Peyer's patch (tissue), 4 donors: ENCODE measurements at regions not wholly inside any gene's neighbourhood (a gene's known extent, or its start where the extent isn't known, plus 50 kb on each side); places are given as distances from the start of the nearest gene placed in this dataset.
"Not testable (repeated sequence)": the region's sequence is repeated elsewhere in the genome, so short reads cannot be mapped to it uniquely, and the experiment has no call there.

Source experiments
- DNase-seq, 3 donors: peaks; one replicate each; pipeline ENCODE4 v3.0.0-alpha.2; 2017 to 2019
- H3K27ac ChIP-seq, 4 donors: fragments of 200-600 bp; sonication (generic); one replicate each; pipeline ENCODE4 v1.5.1; 2016 to 2019
- H3K27me3 ChIP-seq, 2 donors: fragments of 200-600 bp; sonication (generic); one replicate each; pipeline ENCODE4 v1.5.1; 2019
- H3K36me3 ChIP-seq, 3 donors: fragments of 200-600 bp; sonication (generic); one replicate each; pipeline ENCODE4 v1.5.1; 2016 to 2019
- H3K4me1 ChIP-seq, 4 donors: fragments of 200-600 bp; sonication (generic); one replicate each; pipeline ENCODE4 v1.5.1; 2016 to 2019
- H3K4me3 ChIP-seq, 4 donors: fragments of 200-600 bp; sonication (generic); 1 replicate in 3 of 4; 2 replicates in 1 of 4; pipeline ENCODE4 v1.5.1; 2016 to 2019; ENCODE audit warnings: mild to moderate bottlenecking in 1 of 4
- H3K9me3 ChIP-seq, 4 donors: fragments of 200-600 bp; sonication (generic); one replicate each; pipeline ENCODE4 v1.5.1; 2016 to 2019; ENCODE audit warnings: mild to moderate bottlenecking in 1 of 4
- POLR2A ChIP-seq, 2 donors: fragments of 450-650 bp; IDR thresholded peaks; one replicate each; pipeline ENCODE4 v1.5.1; 2017; ENCODE audit warnings: antibody characterized with exemption in 2 of 2, mild to moderate bottlenecking in 2 of 2, moderate library complexity in 2 of 2
- TF ChIP-seq, protein P1 (sequence below), 6 experiments: fragments of 450-650 bp in 4 of 6; fragments of 200-600 bp in 2 of 6; sonication (generic) in 1 of 6; IDR thresholded peaks; one replicate each; pipeline ENCODE4 v1.5.1; 2017 to 2019; ENCODE audit warnings: antibody characterized with exemption in 6 of 6, mild to moderate bottlenecking in 3 of 6, moderate library complexity in 1 of 6

DNA sequence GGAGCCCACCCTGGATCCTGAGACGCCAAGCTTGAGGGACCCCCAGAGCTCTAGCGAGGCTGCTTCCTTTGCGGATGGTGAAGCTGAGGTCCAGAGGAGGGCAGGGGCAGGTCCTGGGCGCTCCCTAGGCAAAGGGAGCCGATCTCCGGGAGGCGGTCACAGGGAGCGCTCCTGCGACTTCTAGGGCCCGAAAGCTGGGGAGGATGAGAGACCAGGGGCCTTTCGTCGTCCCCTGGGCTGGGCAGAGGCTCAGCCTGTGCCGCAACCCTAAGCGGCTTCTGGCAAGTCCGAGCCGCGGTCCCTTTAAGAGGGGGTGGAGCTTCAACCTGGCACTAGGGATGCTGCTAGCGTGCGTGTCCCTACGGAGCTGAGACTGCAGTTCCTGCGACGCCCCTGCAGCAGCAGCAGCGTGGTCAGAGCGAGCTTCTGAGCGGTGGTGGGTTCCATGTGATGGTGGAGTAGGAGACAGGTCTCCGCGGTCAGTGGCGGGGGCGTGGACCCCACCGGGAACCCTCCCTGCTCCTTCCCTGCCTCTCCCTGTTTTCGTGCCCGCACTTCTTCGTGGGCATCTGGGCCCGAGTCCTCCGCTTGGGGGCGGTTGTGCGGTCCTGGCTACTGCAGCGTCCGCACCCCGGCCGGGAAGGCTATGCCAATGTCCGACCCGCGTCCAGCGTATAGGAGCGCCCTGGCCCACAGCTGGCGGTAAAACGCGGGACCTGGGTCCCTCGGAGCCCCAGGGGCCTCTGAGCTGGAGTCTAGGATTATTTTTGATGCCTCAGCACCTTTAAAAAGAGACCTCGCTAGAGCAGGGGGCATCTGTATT lies 154.6 kb downstream of the CCDC74A start:
- Histone ChIP-seq H3K36me3 (no peaks in the 10 kb centered on the region), H3K27ac (peak overlapping the region; percentile 68 to 79 (median 76)), H3K27me3 (no peaks in the 10 kb centered on the region), H3K4me1 (peaks cover 0 to 5% (median 2%) of the 10 kb centered on the region in 4 donors), H3K4me3 (peak overlapping the region; percentile 62 to 74 (median 70)), H3K9me3 (no peaks in the 10 kb centered on the region)
- TF ChIP-seq, protein P1, sequence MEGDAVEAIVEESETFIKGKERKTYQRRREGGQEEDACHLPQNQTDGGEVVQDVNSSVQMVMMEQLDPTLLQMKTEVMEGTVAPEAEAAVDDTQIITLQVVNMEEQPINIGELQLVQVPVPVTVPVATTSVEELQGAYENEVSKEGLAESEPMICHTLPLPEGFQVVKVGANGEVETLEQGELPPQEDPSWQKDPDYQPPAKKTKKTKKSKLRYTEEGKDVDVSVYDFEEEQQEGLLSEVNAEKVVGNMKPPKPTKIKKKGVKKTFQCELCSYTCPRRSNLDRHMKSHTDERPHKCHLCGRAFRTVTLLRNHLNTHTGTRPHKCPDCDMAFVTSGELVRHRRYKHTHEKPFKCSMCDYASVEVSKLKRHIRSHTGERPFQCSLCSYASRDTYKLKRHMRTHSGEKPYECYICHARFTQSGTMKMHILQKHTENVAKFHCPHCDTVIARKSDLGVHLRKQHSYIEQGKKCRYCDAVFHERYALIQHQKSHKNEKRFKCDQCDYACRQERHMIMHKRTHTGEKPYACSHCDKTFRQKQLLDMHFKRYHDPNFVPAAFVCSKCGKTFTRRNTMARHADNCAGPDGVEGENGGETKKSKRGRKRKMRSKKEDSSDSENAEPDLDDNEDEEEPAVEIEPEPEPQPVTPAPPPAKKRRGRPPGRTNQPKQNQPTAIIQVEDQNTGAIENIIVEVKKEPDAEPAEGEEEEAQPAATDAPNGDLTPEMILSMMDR (IDR thresholded peaks at IDR 0.05): peak in 2 of 6 experiments; percentile 17 to 21
- peak in 1 of 2 donors; percentile 20 for TF ChIP-seq POLR2A (IDR thresholded peaks at IDR 0.05)
- peak; percentile 86 to 95 (median 90) for DNase-seq

DNA sequence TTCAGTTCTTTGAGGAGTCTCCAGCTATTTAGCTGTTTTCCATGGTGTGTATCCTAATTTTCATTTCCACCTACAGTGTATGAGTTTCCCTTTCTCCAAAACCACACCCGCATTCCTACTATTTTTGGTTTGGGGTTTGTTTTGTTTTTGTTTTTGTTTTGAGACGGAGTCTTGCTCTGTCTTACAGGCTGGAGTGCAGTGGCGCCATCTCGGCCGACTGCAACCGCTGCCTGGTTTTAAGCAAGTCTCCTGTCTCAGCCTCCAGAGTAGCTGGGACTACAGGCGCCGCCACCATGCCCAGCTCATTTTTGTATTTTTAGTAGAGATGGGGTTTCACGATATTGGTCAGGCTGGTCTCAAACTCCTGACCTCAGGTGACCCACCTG lies 155.2 kb downstream of the CCDC74A start:
- H3K27me3 ChIP-seq, H3K36me3 ChIP-seq, H3K9me3 ChIP-seq, H3K4me1 ChIP-seq: not testable (repeated sequence)
- Histone ChIP-seq H3K4me3 (peak overlapping the region; percentile 62 to 74 (median 70)), H3K27ac (peak overlapping the region in 3 of 4 donors; percentile 68 to 79 (median 75))
- peak; percentile 46 to 54 (median 54) for DNase-seq

DNA sequence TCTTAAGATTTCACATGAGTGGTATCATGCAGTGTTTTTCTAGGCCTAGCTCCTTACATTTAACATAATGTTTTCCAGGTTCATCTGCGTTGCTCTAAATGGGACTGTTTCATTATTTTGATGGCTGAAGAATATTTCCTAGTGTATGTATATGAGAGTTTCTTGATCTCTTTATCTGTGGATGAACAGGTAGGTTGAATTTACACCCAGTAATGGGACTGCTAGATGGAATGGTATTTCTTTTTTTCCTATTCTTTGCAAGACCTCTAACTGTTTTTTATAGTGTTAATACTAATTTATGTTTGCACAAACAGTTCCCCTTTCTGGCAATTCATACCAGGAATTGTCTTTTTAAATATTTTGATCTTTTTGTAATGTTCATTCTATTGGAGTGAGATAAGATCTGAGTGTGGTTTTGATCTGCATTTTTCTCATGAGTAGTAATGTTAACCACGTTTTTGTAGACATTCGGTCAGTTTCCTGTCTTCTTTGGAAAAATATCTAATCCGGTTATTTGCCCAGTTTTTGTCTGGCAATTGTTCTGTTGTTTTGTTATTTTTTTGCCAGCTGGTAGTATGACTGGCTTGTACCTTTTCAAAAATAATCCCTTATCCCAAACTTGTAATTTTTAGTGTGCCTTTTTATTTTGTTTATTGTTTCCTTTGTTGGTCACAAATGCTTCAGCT lies 157.1 kb downstream of the CCDC74A start:
- not testable (repeated sequence) for DNase-seq, H3K27ac ChIP-seq, H3K36me3 ChIP-seq, H3K4me3 ChIP-seq, H3K4me1 ChIP-seq, H3K27me3 ChIP-seq, H3K9me3 ChIP-seq

DNA sequence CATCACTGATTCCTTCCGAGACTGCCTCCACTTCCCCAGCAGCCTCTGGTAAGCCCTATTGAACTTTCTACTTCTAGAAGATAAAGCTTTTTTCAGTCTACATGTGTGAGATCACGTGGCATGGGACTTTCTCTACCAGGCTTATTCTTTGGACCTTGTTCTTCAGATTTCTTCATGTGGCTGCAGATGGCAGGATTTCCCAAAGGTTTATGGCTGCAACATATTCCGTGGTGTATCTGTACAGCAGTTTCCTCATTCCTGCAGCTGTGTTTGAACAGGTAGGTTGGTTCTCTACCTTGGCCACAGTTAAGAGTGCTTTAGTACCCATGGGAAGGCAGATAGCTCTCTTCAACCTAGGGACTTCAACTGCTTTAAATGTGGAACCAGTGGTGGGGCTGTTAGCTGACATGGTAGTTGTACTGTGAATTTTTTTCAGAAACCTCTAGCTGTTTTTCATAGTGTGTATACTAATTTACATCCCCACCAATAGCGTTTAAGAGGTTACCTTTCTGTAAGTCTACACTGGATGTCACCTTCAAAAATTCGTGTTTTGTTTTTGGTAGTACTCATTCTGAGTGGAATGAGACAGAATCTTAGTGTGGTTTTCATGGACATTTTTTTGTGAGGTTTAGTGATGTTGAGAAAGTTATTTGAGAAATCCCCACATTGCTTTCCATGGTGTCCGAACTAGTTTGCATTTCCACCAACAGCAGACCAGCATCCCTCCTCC lies 158.6 kb downstream of the CCDC74A start:
- H3K27ac ChIP-seq: not testable (repeated sequence)
- peak in 1 of 3 donors; percentile 50 for DNase-seq

DNA sequence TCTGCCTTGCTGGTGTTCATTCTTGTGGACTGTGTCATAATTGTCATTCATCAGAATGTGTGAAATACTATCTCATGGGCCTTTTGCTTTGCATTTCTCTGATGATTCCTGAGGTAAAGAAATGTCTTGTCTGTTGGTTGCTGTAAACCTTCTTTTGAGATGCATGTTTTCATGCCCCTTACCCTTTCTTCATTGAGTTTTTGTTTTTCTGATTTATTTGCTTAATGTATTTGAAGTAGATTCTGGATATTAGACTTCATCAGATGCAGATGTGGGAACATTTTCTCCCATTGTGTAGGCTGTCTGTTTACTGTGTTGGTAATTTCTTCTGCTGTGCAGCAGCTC lies 159.2 kb downstream of the CCDC74A start:
- H3K4me1 ChIP-seq, H3K9me3 ChIP-seq, H3K27ac ChIP-seq, H3K36me3 ChIP-seq, DNase-seq, H3K4me3 ChIP-seq, H3K27me3 ChIP-seq: not testable (repeated sequence)

More for the DNA sequence above, 158.6 kb downstream of the CCDC74A start:
- not testable (repeated sequence) for H3K36me3 ChIP-seq, H3K9me3 ChIP-seq, H3K27me3 ChIP-seq, H3K4me3 ChIP-seq, H3K4me1 ChIP-seq

DNA sequence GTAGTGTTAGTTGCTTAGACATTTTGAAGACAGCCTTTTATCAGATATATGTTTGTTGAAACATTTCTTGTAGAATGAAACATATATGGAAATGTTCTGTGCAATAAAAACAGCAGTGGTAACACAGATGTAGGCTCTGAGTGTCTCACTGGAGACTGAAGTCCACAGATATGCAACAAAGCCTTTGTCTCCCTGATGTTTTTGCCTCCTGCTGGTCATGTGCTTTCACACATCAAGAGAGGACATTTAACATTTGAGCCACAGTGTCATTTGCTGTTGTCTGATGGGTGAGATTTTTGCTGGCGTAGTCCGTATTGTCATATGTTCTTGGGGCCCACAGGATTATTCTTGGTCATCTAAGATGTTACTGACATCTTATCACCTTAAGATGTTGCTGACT lies 161.4 kb downstream of the CCDC74A start:
- H3K27me3 ChIP-seq, H3K36me3 ChIP-seq, H3K4me1 ChIP-seq, H3K27ac ChIP-seq, DNase-seq, H3K4me3 ChIP-seq, H3K9me3 ChIP-seq: not testable (repeated sequence)

DNA sequence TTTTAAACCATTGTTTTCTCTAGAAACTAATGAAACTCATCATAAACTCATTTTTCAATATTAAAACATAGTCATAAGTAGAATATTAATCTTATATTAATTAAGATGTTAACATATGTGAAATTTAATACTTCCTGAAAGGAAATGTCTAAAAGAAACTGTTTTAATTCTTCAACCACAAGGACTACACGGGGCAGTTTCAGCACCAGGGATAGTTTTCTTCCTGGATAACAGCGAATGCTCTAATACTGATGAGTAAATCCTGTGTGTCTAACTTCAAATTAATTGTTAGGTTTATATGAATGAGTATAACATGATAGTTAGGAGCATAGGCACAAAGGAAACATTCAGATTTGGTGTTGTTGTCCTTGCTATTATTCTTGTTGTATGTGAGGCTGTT lies 183.6 kb downstream of the CCDC74A start:
- not testable (repeated sequence) for H3K27me3 ChIP-seq, H3K4me1 ChIP-seq, H3K4me3 ChIP-seq, H3K9me3 ChIP-seq, H3K27ac ChIP-seq, H3K36me3 ChIP-seq, DNase-seq

DNA sequence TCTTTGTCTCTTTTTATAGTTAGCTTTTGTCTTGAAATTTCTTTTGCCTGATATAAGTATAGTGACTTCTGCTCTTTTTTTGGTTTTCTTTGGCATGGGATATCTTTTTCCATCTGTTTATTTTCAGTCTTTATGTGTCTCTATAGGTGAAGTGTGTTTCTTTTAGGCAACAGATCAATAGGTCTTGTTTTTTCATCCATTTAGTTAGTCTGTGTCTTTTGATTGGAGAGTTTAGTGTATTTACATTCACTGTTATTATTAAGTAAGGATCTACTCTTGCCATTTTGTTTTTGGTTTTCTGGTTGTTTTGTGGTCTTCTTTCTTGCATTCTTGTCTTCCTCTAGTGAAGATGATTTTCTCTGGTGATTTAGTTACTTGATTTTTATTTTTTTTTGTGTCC lies 190.2 kb downstream of the CCDC74A start:
- H3K4me1 ChIP-seq, H3K4me3 ChIP-seq, H3K27me3 ChIP-seq, DNase-seq, H3K9me3 ChIP-seq, H3K27ac ChIP-seq, H3K36me3 ChIP-seq: not testable (repeated sequence)

DNA sequence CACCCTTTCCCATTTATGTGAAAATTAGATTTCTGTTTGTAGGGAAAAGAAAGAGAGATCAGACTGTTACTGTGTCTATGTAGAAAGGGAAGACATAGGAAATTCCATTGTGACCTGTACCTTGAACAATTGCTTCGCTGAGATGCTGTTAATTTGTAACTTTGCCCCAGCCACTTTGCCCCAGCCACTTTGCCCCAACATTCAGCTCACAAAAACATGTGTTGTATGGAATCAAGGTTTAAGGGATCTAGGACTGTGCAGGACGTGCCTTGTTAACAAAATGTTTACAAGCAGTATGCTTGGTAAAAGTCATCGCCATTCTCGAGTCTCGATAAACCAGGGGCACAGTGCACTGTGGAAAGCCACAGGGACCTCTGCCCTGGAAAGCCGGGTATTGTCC lies 193.5 kb downstream of the CCDC74A start:
- DNase-seq, H3K4me1 ChIP-seq, H3K9me3 ChIP-seq, H3K36me3 ChIP-seq, H3K4me3 ChIP-seq, H3K27ac ChIP-seq, H3K27me3 ChIP-seq: not testable (repeated sequence)

DNA sequence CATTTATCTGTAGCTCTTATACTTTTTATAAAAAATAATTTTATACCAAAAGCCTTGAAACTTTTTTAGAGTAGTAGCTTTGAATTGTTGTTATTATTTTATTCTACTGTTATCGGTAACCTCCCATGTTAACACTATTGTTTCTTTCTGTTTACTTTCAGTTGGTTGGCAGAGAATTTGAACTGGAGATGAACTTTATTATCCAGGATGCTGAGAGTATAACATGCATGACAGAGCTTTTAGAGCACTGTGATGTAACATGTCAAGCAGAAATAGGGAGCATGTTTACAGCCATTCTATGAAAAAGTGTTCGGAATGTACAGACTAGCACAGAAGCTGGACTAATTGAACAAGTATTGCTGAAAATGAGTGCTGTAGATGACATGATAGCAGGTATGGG lies 194.6 kb downstream of the CCDC74A start:
- not testable (repeated sequence) for H3K27ac ChIP-seq, H3K36me3 ChIP-seq, DNase-seq, H3K4me1 ChIP-seq, H3K9me3 ChIP-seq, H3K27me3 ChIP-seq, H3K4me3 ChIP-seq
